BJ (cell line): ENCODE measurements at regions not wholly inside any gene's neighbourhood (a gene's known extent, or its start where the extent isn't known, plus 50 kb on each side); places are given as distances from the start of the nearest gene placed in this dataset.

Source experiments
- CTCF ChIA-PET: fragments of 350-600 bp; formaldehyde crosslinking; extraction: SDS; loops from one replicate; lab custom pipeline; 2021; ENCODE audit warnings: antibody characterized with exemption, inconsistent platforms; lab: Yijun Ruan, JAX
- POLR2A ChIA-PET: fragments of 300-600 bp; sonication (Branson Sonifier 250); formaldehyde crosslinking; extraction: SDS; loops from one replicate; lab custom pipeline; 2021; ENCODE audit warnings: antibody characterized with exemption; lab: Charles Lee
- DNase-seq: peaks from one replicate; pipeline ENCODE4 v3.0.0-alpha.2; 2011; ENCODE audit warnings: low read depth
- H3K27me3 ChIP-seq: 2 replicates; pipeline ENCODE4 v1.6.0; 2011; ENCODE audit warnings: low read length; ENCODE audit not compliant: control insufficient read depth, insufficient read depth
- H3K36me3 ChIP-seq: 2 replicates; pipeline ENCODE4 v1.5.1; 2011; ENCODE audit warnings: low read length; ENCODE audit not compliant: control insufficient read depth, insufficient read depth
- H3K4me3 ChIP-seq: 2 replicates; pipeline ENCODE4 v1.5.1; 2011; ENCODE audit warnings: low read depth, mild to moderate bottlenecking, control low read depth, low read length
- TF ChIP-seq, protein P1 (sequence below): IDR thresholded peaks from 2 replicates; pipeline ENCODE4 v1.5.1; 2011; ENCODE audit warnings: low read depth, mild to moderate bottlenecking, control low read depth, inconsistent platforms, low read length, moderate library complexity; ENCODE audit not compliant: insufficient read depth

DNA sequence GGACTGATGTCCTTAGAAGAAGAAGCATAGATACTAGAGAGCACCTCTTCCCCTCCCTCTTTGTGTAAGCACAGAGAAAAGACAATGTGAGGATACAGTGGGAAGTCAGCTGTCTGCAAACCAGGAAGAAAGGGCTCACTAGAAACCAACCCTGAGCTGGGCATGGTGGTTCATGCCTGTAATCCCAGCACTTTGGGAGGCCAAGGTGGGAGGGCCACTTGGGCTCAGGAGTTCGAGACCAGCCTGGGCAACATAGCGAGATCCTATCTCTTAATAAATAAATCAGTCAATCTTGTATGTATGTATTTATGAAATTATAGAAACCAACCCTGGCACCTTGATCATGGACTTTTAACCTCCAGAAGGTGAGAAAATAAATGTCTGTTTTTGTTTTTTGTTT is 118.3 kb downstream of the NPIPB5 start:
- Histone ChIP-seq H3K4me3 (no peak overlapping the region), H3K27me3 (no peaks in the 10 kb centered on the region), H3K36me3 (no peaks in the 10 kb centered on the region)
- DNase-seq, result no peak
- TF ChIP-seq, protein P1, sequence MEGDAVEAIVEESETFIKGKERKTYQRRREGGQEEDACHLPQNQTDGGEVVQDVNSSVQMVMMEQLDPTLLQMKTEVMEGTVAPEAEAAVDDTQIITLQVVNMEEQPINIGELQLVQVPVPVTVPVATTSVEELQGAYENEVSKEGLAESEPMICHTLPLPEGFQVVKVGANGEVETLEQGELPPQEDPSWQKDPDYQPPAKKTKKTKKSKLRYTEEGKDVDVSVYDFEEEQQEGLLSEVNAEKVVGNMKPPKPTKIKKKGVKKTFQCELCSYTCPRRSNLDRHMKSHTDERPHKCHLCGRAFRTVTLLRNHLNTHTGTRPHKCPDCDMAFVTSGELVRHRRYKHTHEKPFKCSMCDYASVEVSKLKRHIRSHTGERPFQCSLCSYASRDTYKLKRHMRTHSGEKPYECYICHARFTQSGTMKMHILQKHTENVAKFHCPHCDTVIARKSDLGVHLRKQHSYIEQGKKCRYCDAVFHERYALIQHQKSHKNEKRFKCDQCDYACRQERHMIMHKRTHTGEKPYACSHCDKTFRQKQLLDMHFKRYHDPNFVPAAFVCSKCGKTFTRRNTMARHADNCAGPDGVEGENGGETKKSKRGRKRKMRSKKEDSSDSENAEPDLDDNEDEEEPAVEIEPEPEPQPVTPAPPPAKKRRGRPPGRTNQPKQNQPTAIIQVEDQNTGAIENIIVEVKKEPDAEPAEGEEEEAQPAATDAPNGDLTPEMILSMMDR, result no peak
- ChIA-PET POLR2A (no interaction called here), CTCF (no interaction called here)

DNA sequence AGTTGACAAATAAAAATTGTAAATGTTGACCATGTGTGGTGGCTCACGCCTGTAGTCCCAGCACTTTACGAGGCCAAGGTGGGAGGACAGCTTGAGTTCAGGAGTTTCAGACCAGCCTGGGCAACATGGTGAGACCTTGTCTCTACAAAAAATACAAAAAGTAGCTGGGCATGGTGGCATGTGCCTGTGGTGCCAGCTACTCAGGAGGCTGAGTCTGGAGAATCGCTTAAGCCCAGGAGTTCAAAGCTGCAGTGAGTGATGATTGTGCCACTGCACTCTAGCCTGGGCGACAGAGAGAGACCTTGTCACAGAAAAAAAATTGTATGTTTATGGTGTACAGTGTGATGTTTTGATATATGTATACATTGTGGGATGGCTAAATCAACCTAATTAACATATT is 119.6 kb downstream of the NPIPB5 start:
- no peak overlapping the region for H3K4me3 ChIP-seq
- no peaks in the 10 kb centered on the region for H3K27me3 ChIP-seq
- TF ChIP-seq, protein P1, result no peak
- no peaks in the 10 kb centered on the region for H3K36me3 ChIP-seq
- CTCF ChIA-PET, result interaction anchor here (0.7 kb wide), 1 partner anchor 38 kb away, joined by 3 read pairs; no protein-coding TSS in a partner anchor
- DNase-seq, result no peak
- POLR2A ChIA-PET, result no interaction called here

DNA sequence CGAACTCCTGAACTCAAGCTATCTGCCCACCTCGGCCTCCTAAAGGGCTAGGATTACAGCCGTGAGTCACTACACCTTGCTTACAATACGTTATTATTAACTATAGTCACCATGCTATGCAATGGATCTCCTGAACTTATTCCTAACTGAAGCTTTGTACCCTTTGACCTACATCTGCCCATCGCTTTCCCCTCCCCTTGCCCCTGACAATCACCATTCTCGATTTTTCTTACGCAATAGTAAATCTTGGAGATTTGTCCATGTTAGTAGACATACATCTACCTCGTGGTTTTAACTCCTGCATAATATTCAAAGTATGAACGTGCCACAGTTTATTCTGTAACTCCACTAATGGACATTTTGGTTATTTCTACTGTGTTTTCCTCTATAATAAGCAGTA is 120.6 kb downstream of the NPIPB5 start:
- ChIA-PET CTCF (interaction anchor here (0.7 kb wide), 1 partner anchor 47 kb away, joined by 3 read pairs; no protein-coding TSS in a partner anchor), POLR2A (no interaction called here)
- H3K27me3 ChIP-seq, result no peaks in the 10 kb centered on the region
- H3K4me3 ChIP-seq, result no peak overlapping the region
- no peaks in the 10 kb centered on the region for H3K36me3 ChIP-seq
- TF ChIP-seq, protein P1, result no peak
- DNase-seq, result no peak

DNA sequence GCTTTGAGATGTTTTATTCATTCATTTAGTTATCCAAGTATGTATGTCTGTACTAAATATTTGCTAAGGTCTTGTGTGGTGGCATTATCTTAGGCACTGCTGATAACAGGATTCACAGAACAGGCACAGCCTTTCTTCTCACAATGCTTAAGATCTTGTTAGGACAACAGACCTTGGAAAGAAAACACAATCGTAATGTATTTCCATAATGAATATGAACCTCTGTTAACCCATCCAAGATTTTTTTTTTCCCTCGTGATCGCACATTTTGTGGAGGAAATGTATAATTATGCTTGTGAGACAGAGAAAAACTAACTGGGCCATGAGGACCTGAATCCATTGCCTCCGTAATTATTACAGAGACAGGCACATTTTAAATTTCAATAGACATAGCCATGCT is 121.9 kb downstream of the NPIPB5 start:
- TF ChIP-seq, protein P1, result no peak
- ChIA-PET POLR2A (no interaction called here), CTCF (interaction anchor here (0.9 kb wide), 1 partner anchor 22 kb away, joined by 3 read pairs; no protein-coding TSS in a partner anchor)
- Histone ChIP-seq H3K4me3 (no peak overlapping the region), H3K27me3 (no peaks in the 10 kb centered on the region), H3K36me3 (no peaks in the 10 kb centered on the region)
- DNase-seq, result no peak

DNA sequence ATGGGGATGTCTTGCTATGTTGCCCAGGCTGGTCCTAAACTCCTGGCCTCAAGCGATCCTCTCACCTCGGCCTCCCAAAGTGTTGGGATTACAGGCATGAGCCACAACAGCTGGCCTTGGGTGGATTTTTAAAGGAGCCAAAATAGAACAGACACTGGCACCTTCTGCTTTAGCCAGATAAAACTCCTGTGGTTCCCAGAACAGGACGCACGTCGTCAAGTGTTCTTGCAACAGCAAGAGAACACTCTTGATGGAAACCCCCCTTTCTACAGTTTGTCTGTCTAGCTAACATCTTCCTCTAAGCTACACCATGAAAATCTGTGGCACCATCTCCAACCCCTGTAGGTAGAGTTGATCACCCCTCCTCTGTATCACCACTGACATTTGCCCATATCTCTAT is 122.6 kb downstream of the NPIPB5 start:
- Histone ChIP-seq H3K4me3 (no peak overlapping the region), H3K36me3 (no peaks in the 10 kb centered on the region), H3K27me3 (no peaks in the 10 kb centered on the region)
- TF ChIP-seq, protein P1, result no peak
- ChIA-PET CTCF (interaction anchor here (0.9 kb wide), 1 partner anchor 21 kb away, joined by 3 read pairs; no protein-coding TSS in a partner anchor), POLR2A (no interaction called here)
- no peak for DNase-seq
